ENCODE measurements at regions not wholly inside any gene's neighbourhood (a gene's known extent, or its start where the extent isn't known, plus 50 kb on each side); places are given as distances from the start of the nearest gene placed in this dataset.

DNA sequence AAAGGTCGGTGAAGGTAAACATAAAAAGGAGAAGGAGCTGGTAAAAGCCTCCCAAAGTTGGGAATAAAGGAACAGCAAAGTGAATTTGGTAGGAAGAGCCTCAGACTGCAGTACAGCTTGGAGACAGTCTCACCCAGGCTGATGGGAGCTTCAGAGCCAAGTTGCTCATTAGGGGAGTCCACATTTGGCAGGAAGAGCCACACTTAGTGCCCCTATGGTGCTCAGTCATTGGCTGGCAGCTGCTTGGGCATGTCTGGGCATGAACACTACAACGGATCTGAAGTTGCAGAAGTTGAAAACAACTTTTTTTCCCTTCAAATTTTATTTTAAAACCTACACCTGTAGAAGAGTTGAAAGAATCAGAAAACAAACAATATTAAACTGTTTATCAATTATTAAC, 2497.3 kb downstream of the ARAP2 start:
- Histone ChIP-seq H4K20me1 (ENCODE audit: low read depth) (no peaks in the 10 kb centered on the region), H3K4me3 (no peak overlapping the region), H3K79me2 (ENCODE audit: low read depth) (no peaks in the 10 kb centered on the region), H2AFZ (replicated peaks) (peak overlapping the region; percentile 70), H3K27ac (no peak overlapping the region), H3K9ac (no peak overlapping the region), H3K9me3 (ENCODE audit: low read depth) (no peaks in the 10 kb centered on the region), H3K4me2 (no peak overlapping the region), H3K27me3 (no peaks in the 10 kb centered on the region), H3K4me1 (no peaks in the 10 kb centered on the region), H3K36me3 (no peaks in the 10 kb centered on the region), H3F3A (ENCODE audit: low read depth) (no peaks in the 10 kb centered on the region)
- Mint-ChIP-seq H3K4me3 (no peak overlapping the region), H3K27me3 (ENCODE audit: insufficient read depth, low read depth) (peaks cover 2% of the 10 kb centered on the region), H3K4me1 (no peaks in the 10 kb centered on the region), H3K36me3 (no peaks in the 10 kb centered on the region), H3K27ac (no peak overlapping the region), H3K9me3 (peaks cover 4% of the 10 kb centered on the region)
- DNase-seq (ENCODE audit: low spot score): no peak
- TF ChIP-seq EZH2 (IDR thresholded peaks at IDR 0.05): no peak
- no peak for TF ChIP-seq EZH2phosphoT487 (IDR thresholded peaks at IDR 0.05)
- TF ChIP-seq, protein P1, sequence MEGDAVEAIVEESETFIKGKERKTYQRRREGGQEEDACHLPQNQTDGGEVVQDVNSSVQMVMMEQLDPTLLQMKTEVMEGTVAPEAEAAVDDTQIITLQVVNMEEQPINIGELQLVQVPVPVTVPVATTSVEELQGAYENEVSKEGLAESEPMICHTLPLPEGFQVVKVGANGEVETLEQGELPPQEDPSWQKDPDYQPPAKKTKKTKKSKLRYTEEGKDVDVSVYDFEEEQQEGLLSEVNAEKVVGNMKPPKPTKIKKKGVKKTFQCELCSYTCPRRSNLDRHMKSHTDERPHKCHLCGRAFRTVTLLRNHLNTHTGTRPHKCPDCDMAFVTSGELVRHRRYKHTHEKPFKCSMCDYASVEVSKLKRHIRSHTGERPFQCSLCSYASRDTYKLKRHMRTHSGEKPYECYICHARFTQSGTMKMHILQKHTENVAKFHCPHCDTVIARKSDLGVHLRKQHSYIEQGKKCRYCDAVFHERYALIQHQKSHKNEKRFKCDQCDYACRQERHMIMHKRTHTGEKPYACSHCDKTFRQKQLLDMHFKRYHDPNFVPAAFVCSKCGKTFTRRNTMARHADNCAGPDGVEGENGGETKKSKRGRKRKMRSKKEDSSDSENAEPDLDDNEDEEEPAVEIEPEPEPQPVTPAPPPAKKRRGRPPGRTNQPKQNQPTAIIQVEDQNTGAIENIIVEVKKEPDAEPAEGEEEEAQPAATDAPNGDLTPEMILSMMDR (IDR thresholded peaks at IDR 0.05): no peak

DNA sequence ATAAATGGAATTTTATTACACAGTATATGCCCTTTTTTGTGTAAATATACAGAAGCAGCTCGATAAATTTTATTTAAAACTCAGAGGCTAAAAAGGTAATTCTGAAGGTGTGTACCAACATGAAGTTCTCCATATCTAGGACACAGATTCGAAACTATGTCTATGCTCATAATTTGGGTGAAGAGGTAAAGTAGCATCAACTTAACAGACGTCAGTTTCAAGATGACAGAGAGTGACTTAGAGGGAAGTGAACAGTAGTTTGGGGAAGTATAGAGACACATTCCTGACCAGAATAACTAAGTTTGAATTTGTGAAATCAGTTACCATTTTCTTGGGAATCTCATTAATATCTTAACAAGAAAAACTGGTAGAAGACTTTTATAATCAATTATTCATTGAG, 2493.3 kb downstream of the ARAP2 start:
- no peaks in the 10 kb centered on the region for H3K36me3 ChIP-seq
- no peaks in the 10 kb centered on the region for H3K9me3 ChIP-seq (ENCODE audit: low read depth)
- Mint-ChIP-seq H3K27ac (no peak overlapping the region), H3K4me3 (no peak overlapping the region), H3K4me1 (no peaks in the 10 kb centered on the region), H3K36me3 (no peaks in the 10 kb centered on the region), H3K27me3 (ENCODE audit: insufficient read depth, low read depth) (no peaks in the 10 kb centered on the region), H3K9me3 (no peaks in the 10 kb centered on the region)
- no peak overlapping the region for H3K9ac ChIP-seq
- no peak overlapping the region for H3K4me3 ChIP-seq
- no peak overlapping the region for H3K4me2 ChIP-seq
- no peaks in the 10 kb centered on the region for H3K79me2 ChIP-seq (ENCODE audit: low read depth)
- H2AFZ ChIP-seq (replicated peaks): no peak overlapping the region
- H3K27me3 ChIP-seq: no peaks in the 10 kb centered on the region
- H3K27ac ChIP-seq: no peak overlapping the region
- H4K20me1 ChIP-seq (ENCODE audit: low read depth): no peaks in the 10 kb centered on the region
- no peaks in the 10 kb centered on the region for H3F3A ChIP-seq (ENCODE audit: low read depth)
- TF ChIP-seq, protein P1 (IDR thresholded peaks at IDR 0.05): no peak
- TF ChIP-seq EZH2phosphoT487 (IDR thresholded peaks at IDR 0.05) (no peak), EZH2 (IDR thresholded peaks at IDR 0.05) (no peak)
- no peak for DNase-seq (ENCODE audit: low spot score)
- H3K4me1 ChIP-seq: no peaks in the 10 kb centered on the region

DNA sequence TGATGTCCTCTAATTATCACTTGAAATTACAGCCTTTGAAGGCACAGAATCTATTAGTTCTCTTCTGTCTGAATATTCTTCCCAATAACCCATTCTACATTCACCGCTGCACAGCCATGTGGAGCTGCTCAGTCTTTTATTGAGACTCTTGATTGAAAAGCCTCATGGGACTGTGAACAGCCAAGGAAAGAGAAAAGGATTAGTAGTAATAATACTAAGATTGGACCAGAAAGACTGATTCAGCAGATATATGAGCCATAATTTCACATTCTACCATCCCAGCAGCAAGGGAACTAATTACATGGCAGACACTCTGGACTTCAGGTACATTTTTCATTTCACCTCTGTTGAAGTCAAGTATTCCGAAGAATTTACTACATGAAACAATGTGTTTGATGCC, 2471.7 kb downstream of the ARAP2 start:
- no peak for DNase-seq (ENCODE audit: low spot score)
- Histone ChIP-seq H2AFZ (replicated peaks) (no peak overlapping the region), H3K4me2 (no peak overlapping the region), H4K20me1 (ENCODE audit: low read depth) (no peaks in the 10 kb centered on the region), H3K27me3 (no peaks in the 10 kb centered on the region), H3K36me3 (no peaks in the 10 kb centered on the region), H3K9ac (no peak overlapping the region), H3K79me2 (ENCODE audit: low read depth) (no peaks in the 10 kb centered on the region), H3K4me1 (no peaks in the 10 kb centered on the region), H3K4me3 (no peak overlapping the region), H3K9me3 (ENCODE audit: low read depth) (no peaks in the 10 kb centered on the region), H3F3A (ENCODE audit: low read depth) (no peaks in the 10 kb centered on the region), H3K27ac (no peak overlapping the region)
- Mint-ChIP-seq H3K4me3 (no peak overlapping the region), H3K27ac (no peak overlapping the region), H3K36me3 (no peaks in the 10 kb centered on the region), H3K27me3 (ENCODE audit: insufficient read depth, low read depth) (no peaks in the 10 kb centered on the region), H3K4me1 (no peaks in the 10 kb centered on the region), H3K9me3 (no peaks in the 10 kb centered on the region)
- no peak for TF ChIP-seq EZH2 (IDR thresholded peaks at IDR 0.05)
- TF ChIP-seq EZH2phosphoT487 (IDR thresholded peaks at IDR 0.05): no peak
- TF ChIP-seq, protein P1 (IDR thresholded peaks at IDR 0.05): no peak

All from neural progenitor cell (in vitro differentiated cells).